CD4-positive, alpha-beta memory T cell (primary cell): ENCODE measurements at regions not wholly inside any gene's neighbourhood (a gene's known extent, or its start where the extent isn't known, plus 50 kb on each side); places are given as distances from the start of the nearest gene placed in this dataset.
"Not testable (repeated sequence)": the region's sequence is repeated elsewhere in the genome, so short reads cannot be mapped to it uniquely, and the experiment has no call there.

Experiments used
- CTCF ChIA-PET: fragments of 350-600 bp; sonication (Branson Sonifier 250); formaldehyde crosslinking; loops from one replicate; lab custom pipeline; 2021; ENCODE audit warnings: inconsistent platforms; ENCODE audit not compliant: partially characterized antibody; lab: Charles Lee
- POLR2A ChIA-PET: fragments of 350-600 bp; sonication (Branson Sonifier 250); formaldehyde crosslinking; loops from one replicate; lab custom pipeline; 2021; ENCODE audit not compliant: partially characterized antibody; lab: Charles Lee
- DNase-seq, 5 donors: peaks; one replicate each; pipeline versions ENCODE4 v3.0.0 to v3.0.0-alpha.2; 2020 to 2022; ENCODE audit warnings: mixed read lengths in 1 of 5
- H3K27ac ChIP-seq: one replicate; pipeline ENCODE4 v1.7.0; 2013; ENCODE audit warnings: low read depth, low read length
- H3K27me3 ChIP-seq: 2 replicates; pipeline ENCODE4 v1.7.0; 2013; ENCODE audit warnings: mild to moderate bottlenecking, low read length, moderate library complexity; ENCODE audit not compliant: insufficient read depth
- H3K36me3 ChIP-seq: 2 replicates; pipeline ENCODE4 v1.7.0; 2013; ENCODE audit warnings: mild to moderate bottlenecking, low read length, moderate library complexity; ENCODE audit not compliant: insufficient read depth
- H3K4me1 ChIP-seq: 2 replicates; pipeline ENCODE4 v1.7.0; 2013; ENCODE audit warnings: mild to moderate bottlenecking, low read length, moderate library complexity; ENCODE audit not compliant: insufficient read depth
- H3K4me3 ChIP-seq, 2 donors: one replicate each; pipeline ENCODE4 v1.7.0; 2013; ENCODE audit warnings: low read length in 2 of 2, mild to moderate bottlenecking in 1 of 2
- H3K9me3 ChIP-seq, 2 donors: one replicate each; pipeline ENCODE4 v1.7.0; 2013; ENCODE audit warnings: low read length in 2 of 2, control low read depth in 1 of 2; ENCODE audit not compliant: control insufficient read depth in 1 of 2
- H3K27ac Mint-ChIP-seq, 7 donors: one replicate each; pipeline ENCODE4 v1.8.0; 2020 to 2021; ENCODE audit warnings: mixed read lengths in 7 of 7, mild to moderate bottlenecking in 6 of 7, inconsistent platforms in 3 of 7, moderate library complexity in 3 of 7
- H3K27me3 Mint-ChIP-seq, 2 donors: one replicate each; pipeline ENCODE4 v1.8.0; 2020 to 2021; ENCODE audit warnings: mixed read lengths in 2 of 2
- H3K36me3 Mint-ChIP-seq, 2 donors: one replicate each; pipeline ENCODE4 v1.8.0; 2020 to 2021; ENCODE audit warnings: mixed read lengths in 2 of 2, inconsistent platforms in 1 of 2, mild to moderate bottlenecking in 1 of 2
- H3K4me1 Mint-ChIP-seq, 4 donors: one replicate each; pipeline ENCODE4 v1.8.0; 2020 to 2021; ENCODE audit warnings: mixed read lengths in 4 of 4, mild to moderate bottlenecking in 1 of 4
- H3K4me3 Mint-ChIP-seq, 8 donors: one replicate each; pipeline ENCODE4 v1.8.0; 2020 to 2021; ENCODE audit warnings: mixed read lengths in 8 of 8, mild to moderate bottlenecking in 7 of 8, moderate library complexity in 6 of 8, inconsistent platforms in 3 of 8
- H3K9me3 Mint-ChIP-seq, 8 donors: one replicate each; pipeline ENCODE4 v1.8.0; 2020 to 2021; ENCODE audit warnings: mixed read lengths in 8 of 8, mild to moderate bottlenecking in 5 of 8, inconsistent platforms in 3 of 8, moderate library complexity in 1 of 8
- intact Hi-C: fragments of 100-400 bp; cut with micrococcal nuclease; formaldehyde crosslinking; loops from one replicate; pipeline ENCODE4 v1.15.1; 2023

- H3K36me3 Mint-ChIP-seq: no peaks in the 10 kb centered on the region
- CTCF ChIA-PET: interaction anchor here (1.1 to 1.7 kb wide), 5 partner anchors 9 to 194 kb away, joined by 3 to 5 read pairs (median 3); no protein-coding TSS in a partner anchor
- intact Hi-C loops: no loop called here
- no peak overlapping the region for H3K4me3 Mint-ChIP-seq
- no peak overlapping the region for H3K27ac ChIP-seq
- H3K9me3 ChIP-seq: no peaks in the 10 kb centered on the region
- H3K4me3 ChIP-seq: no peak overlapping the region
- no peak for DNase-seq
- no peaks in the 10 kb centered on the region for H3K27me3 Mint-ChIP-seq
- no peaks in the 10 kb centered on the region for H3K4me1 ChIP-seq
- POLR2A ChIA-PET: no interaction called here
- H3K4me1 Mint-ChIP-seq: peaks cover 0 to 5% (median 1%) of the 10 kb centered on the region in 4 donors
- no peak overlapping the region for H3K27ac Mint-ChIP-seq
- no peaks in the 10 kb centered on the region for H3K9me3 Mint-ChIP-seq
- no peaks in the 10 kb centered on the region for H3K27me3 ChIP-seq
- no peaks in the 10 kb centered on the region for H3K36me3 ChIP-seq
These were observed 75.7 kb downstream of the LYZL2 start for GRCh38 chr10:30553626-30554439.

GRCh38 chr10:30553018-30553625 is 76.4 kb downstream of the LYZL2 start:
- H3K4me1 Mint-ChIP-seq: peaks cover 0 to 5% (median 1%) of the 10 kb centered on the region in 4 donors
- DNase-seq: no peak
- H3K4me1 ChIP-seq: no peaks in the 10 kb centered on the region
- H3K9me3 ChIP-seq: no peaks in the 10 kb centered on the region
- intact Hi-C loops: no loop called here
- no peaks in the 10 kb centered on the region for H3K36me3 Mint-ChIP-seq
- no peaks in the 10 kb centered on the region for H3K27me3 ChIP-seq
- no peak overlapping the region for H3K27ac ChIP-seq
- H3K27me3 Mint-ChIP-seq: no peaks in the 10 kb centered on the region
- no peak overlapping the region for H3K27ac Mint-ChIP-seq
- CTCF ChIA-PET: interaction anchor here (1.0 to 1.3 kb wide), 2 partner anchors 31 to 38 kb away, joined by 3 to 4 read pairs; no protein-coding TSS in a partner anchor
- H3K36me3 ChIP-seq: no peaks in the 10 kb centered on the region
- H3K4me3 Mint-ChIP-seq: no peak overlapping the region
- H3K9me3 Mint-ChIP-seq: no peaks in the 10 kb centered on the region
- POLR2A ChIA-PET: no interaction called here
- no peak overlapping the region for H3K4me3 ChIP-seq

GRCh38 chr10:30550967-30551815 is 78.4 kb downstream of the LYZL2 start:
- no peaks in the 10 kb centered on the region for H3K9me3 Mint-ChIP-seq
- CTCF ChIA-PET: no interaction called here
- DNase-seq: no peak
- H3K4me1 Mint-ChIP-seq: peaks cover 0 to 5% (median 1%) of the 10 kb centered on the region in 4 donors
- no peaks in the 10 kb centered on the region for H3K36me3 Mint-ChIP-seq
- H3K4me3 Mint-ChIP-seq: peak overlapping the region in 1 of 8 donors; percentile 2
- intact Hi-C loops: no loop called here
- no peak overlapping the region for H3K27ac Mint-ChIP-seq
- Histone ChIP-seq H3K27ac (no peak overlapping the region), H3K4me1 (no peaks in the 10 kb centered on the region), H3K4me3 (no peak overlapping the region), H3K9me3 (no peaks in the 10 kb centered on the region), H3K36me3 (no peaks in the 10 kb centered on the region), H3K27me3 (no peaks in the 10 kb centered on the region)
- POLR2A ChIA-PET: no interaction called here
- no peaks in the 10 kb centered on the region for H3K27me3 Mint-ChIP-seq

- CTCF ChIA-PET, H3K4me3 Mint-ChIP-seq, DNase-seq, H3K27me3 Mint-ChIP-seq, H3K4me3 ChIP-seq, H3K27ac Mint-ChIP-seq, H3K4me1 ChIP-seq, intact Hi-C loops, H3K27me3 ChIP-seq, POLR2A ChIA-PET, H3K9me3 Mint-ChIP-seq, H3K36me3 ChIP-seq, H3K36me3 Mint-ChIP-seq, H3K4me1 Mint-ChIP-seq, H3K9me3 ChIP-seq, H3K27ac ChIP-seq: not testable (repeated sequence)
These were observed 80.3 kb downstream of the LYZL2 start for GRCh38 chr10:30549134-30549687.

GRCh38 chr10:30546511-30546910 is 83.0 kb downstream of the LYZL2 start:
- Histone ChIP-seq H3K4me3 (no peak overlapping the region), H3K27me3 (no peaks in the 10 kb centered on the region), H3K36me3 (no peaks in the 10 kb centered on the region), H3K4me1 (no peaks in the 10 kb centered on the region), H3K9me3 (no peaks in the 10 kb centered on the region), H3K27ac (no peak overlapping the region)
- intact Hi-C loops: no loop called here
- no peak overlapping the region for H3K4me3 Mint-ChIP-seq
- no peaks in the 10 kb centered on the region for H3K36me3 Mint-ChIP-seq
- ChIA-PET CTCF (interaction anchor here (1.4 to 2.3 kb wide), 3 partner anchors 43 to 154 kb away, joined by 3 to 6 read pairs (median 5); no protein-coding TSS in a partner anchor), POLR2A (no interaction called here)
- no peak overlapping the region for H3K27ac Mint-ChIP-seq
- DNase-seq: no peak
- H3K4me1 Mint-ChIP-seq: peaks cover 0 to 3% (median 1%) of the 10 kb centered on the region in 4 donors
- no peaks in the 10 kb centered on the region for H3K27me3 Mint-ChIP-seq
- H3K9me3 Mint-ChIP-seq: no peaks in the 10 kb centered on the region

- H3K9me3 ChIP-seq: no peaks in the 10 kb centered on the region
- DNase-seq: no peak
- Mint-ChIP-seq H3K4me3 (no peak overlapping the region), H3K27ac (no peak overlapping the region), H3K4me1 (no peaks in the 10 kb centered on the region), H3K27me3 (no peaks in the 10 kb centered on the region), H3K9me3 (no peaks in the 10 kb centered on the region), H3K36me3 (no peaks in the 10 kb centered on the region)
- no peak overlapping the region for H3K4me3 ChIP-seq
- no peaks in the 10 kb centered on the region for H3K27me3 ChIP-seq
- intact Hi-C loops: no loop called here
- no peak overlapping the region for H3K27ac ChIP-seq
- ChIA-PET POLR2A (no interaction called here), CTCF (interaction anchor here (1.8 kb wide), 1 partner anchor 10 kb away, joined by 5 read pairs; no protein-coding TSS in a partner anchor)
- no peaks in the 10 kb centered on the region for H3K4me1 ChIP-seq
- H3K36me3 ChIP-seq: no peaks in the 10 kb centered on the region
These were observed 86.7 kb downstream of the LYZL2 start for GRCh38 chr10:30542895-30543288.
